HUES64 (cell line): ENCODE measurements at regions not wholly inside any gene's neighbourhood (a gene's known extent, or its start where the extent isn't known, plus 50 kb on each side); places are given as distances from the start of the nearest gene placed in this dataset.
"Not testable (repeated sequence)": the region's sequence is repeated elsewhere in the genome, so short reads cannot be mapped to it uniquely, and the experiment has no call there.

Source experiments
- H3K27ac ChIP-seq: 2 replicates; pipeline ENCODE4 v1.7.0; 2013; ENCODE audit warnings: low read depth, low read length, inconsistent platforms
- H3K27me3 ChIP-seq: 2 replicates; pipeline ENCODE4 v1.6.1; 2013; ENCODE audit warnings: mild to moderate bottlenecking, low read length; ENCODE audit not compliant: insufficient read depth
- H3K36me3 ChIP-seq: 2 replicates; pipeline ENCODE4 v1.6.1; 2013; ENCODE audit warnings: mild to moderate bottlenecking, low read length; ENCODE audit not compliant: insufficient read depth
- H3K4me1 ChIP-seq: 2 replicates; pipeline ENCODE4 v1.6.1; 2013; ENCODE audit warnings: mild to moderate bottlenecking, low read length, moderate library complexity; ENCODE audit not compliant: insufficient read depth
- H3K4me3 ChIP-seq: 2 replicates; pipeline ENCODE4 v1.5.1; 2013; ENCODE audit warnings: mild to moderate bottlenecking, low read length, moderate library complexity
- H3K9ac ChIP-seq: 2 replicates; pipeline ENCODE4 v1.6.1; 2013; ENCODE audit warnings: mild to moderate bottlenecking, low read depth, low read length
- H3K9me3 ChIP-seq: 2 replicates; pipeline ENCODE4 v1.6.1; 2013; ENCODE audit warnings: low read depth, low read length; ENCODE audit not compliant: insufficient read depth
- WGBS: fragments of 150-250, 120-280 bp; methylation state at CpG from one replicate; pipeline ENCODE4 v1.1.7; 2013; ENCODE audit warnings: missing lambda C conversion rate; 5-methylcytosine and 5-hydroxymethylcytosine counted together

DNA sequence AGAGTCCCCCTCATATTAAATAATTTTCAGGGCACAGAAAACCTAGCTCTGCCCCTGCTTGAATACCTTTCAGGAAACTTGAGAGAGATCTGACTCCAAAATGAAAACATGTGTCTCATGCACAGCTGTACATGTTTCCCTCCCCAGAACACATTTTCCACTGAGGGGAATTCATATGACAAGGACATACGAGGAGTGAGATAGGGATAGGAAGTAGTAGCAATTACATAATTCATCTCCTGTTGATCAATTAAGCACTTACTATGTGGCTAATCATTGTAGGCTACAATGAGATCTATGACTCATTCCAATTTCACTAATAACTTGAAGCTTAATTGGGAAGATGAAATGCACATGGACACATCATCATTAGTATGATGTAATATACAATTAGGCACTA is 302.1 kb downstream of the PCDH11X start:
- H3K4me1 ChIP-seq, H3K27ac ChIP-seq, H3K9ac ChIP-seq, H3K36me3 ChIP-seq, H3K9me3 ChIP-seq, H3K4me3 ChIP-seq, H3K27me3 ChIP-seq: not testable (repeated sequence)
- no CpG with 5 or more reads among the region's 1 CpG for WGBS

DNA sequence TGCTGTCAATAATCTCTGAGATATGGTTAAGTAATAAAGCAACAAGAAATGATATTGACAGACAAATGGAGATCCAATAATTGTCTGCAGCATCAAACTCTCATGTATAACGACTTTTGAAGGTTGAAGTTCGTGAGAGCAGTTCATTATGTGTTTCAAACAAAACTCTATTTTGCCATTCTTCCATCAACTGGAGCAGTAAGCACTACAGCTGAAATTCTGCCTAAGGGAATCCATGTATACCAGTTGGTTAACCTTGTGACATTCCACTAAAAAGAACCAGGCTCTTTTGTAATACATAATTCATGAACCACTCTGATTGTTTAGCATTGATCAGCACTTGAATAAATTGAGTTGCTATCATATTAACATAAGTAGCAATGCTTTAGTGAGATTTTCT is 311.6 kb downstream of the PCDH11X start:
- H3K36me3 ChIP-seq, H3K27ac ChIP-seq, H3K27me3 ChIP-seq, H3K4me3 ChIP-seq, H3K4me1 ChIP-seq, H3K9me3 ChIP-seq, H3K9ac ChIP-seq: not testable (repeated sequence)
- WGBS: no CpG with 5 or more reads among the region's 2 CpGs

DNA sequence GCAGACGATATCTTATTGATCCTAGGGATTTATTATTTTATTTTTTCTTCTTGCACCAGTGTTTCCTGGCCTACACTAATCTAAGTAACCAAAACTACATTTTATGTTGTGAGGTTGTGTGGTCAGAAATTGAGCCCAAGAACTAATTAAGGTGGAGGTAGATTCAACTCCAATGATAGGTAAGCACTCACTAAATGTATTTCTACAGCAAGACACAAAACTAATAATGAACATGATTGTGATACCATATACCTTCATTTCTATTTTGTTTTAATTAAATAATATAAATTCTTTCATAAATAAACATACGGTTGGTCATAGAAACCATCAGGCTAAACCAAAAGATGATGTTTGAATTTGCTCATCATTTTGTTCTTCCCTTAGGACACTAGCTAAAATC is 319.0 kb downstream of the PCDH11X start:
- not testable (repeated sequence) for H3K4me1 ChIP-seq, H3K27ac ChIP-seq, H3K4me3 ChIP-seq, H3K9ac ChIP-seq, H3K36me3 ChIP-seq, H3K9me3 ChIP-seq, H3K27me3 ChIP-seq
- WGBS: 86% methylated on average over 1 of the region's 2 CpGs

DNA sequence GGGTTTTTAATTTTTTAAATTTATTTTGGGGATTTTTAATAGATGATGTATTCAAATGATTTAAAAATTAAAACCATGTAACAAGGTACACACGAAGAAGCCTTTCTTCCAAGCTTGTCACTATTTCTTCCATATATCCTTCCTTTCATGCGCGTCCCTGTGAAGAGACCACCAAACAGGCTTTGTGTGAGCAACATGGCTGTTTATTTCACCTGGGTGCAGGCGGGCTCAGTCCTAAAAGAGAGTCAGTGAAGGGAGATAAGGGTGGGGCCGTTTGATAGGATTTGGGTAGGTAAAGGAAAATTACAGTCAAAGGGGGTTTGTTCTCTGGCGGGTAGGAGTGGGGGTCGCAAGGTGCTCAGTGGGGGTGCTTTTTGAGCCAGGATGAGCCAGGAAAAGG is 320.9 kb downstream of the PCDH11X start:
- H3K9me3 ChIP-seq, H3K4me3 ChIP-seq, H3K36me3 ChIP-seq, H3K27me3 ChIP-seq, H3K9ac ChIP-seq, H3K4me1 ChIP-seq: not testable (repeated sequence)
- peak overlapping the region; percentile 71; the same call in 1 of the 2 replicates for H3K27ac ChIP-seq
- 16% methylated on average over 7 of the region's 7 CpGs for WGBS

DNA sequence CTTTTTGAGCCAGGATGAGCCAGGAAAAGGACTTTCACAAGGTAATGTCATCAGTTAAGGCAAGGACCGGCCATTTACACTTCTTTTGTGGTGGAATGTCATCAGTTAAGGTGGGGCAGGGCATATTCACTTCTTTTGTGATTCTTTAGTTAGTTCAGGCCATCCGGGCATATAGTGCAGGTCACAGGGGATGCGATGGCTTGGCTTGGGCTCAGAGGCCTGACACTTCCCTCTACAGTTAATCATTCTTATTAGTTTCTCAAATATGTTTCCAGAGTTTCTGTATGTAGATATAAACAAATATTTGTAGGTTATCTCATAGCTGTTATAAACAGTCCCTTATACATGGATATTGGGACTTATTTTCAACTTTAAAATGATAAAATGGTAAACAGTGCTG is 326.5 kb downstream of the PCDH11X start:
- H3K27me3 ChIP-seq, H3K9me3 ChIP-seq, H3K4me1 ChIP-seq, H3K4me3 ChIP-seq, H3K36me3 ChIP-seq: not testable (repeated sequence)
- H3K27ac ChIP-seq: peak overlapping the region; percentile 69; the same call in 1 of the 2 replicates
- peak overlapping the region; percentile 36; the same call in 1 of the 2 replicates for H3K9ac ChIP-seq
- 0% methylated on average over 2 of the region's 3 CpGs for WGBS

DNA sequence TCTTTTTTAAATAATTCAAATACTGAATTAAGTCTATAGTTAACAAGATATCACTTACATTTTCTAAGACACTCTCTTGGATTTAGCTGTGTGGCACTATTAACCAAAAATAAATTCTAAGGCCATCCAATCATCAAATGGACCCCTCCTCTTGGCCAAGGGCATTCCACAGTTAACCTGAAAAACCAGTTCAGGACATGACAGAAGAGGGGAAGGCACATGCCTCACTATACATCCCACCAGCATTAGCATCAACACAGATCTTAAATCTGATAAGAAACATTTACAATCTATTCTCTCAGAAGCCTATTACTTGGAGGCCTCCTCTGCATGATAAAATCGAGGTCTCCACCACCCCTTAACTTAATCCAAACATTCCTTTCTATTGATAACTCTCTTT is 327.5 kb downstream of the PCDH11X start:
- not testable (repeated sequence) for H3K27me3 ChIP-seq, H3K9me3 ChIP-seq, H3K36me3 ChIP-seq, H3K4me1 ChIP-seq, H3K4me3 ChIP-seq, H3K9ac ChIP-seq
- H3K27ac ChIP-seq: peak overlapping the region; percentile 69; the same call in 1 of the 2 replicates
- 52% methylated on average over 1 of the region's 1 CpG for WGBS

DNA sequence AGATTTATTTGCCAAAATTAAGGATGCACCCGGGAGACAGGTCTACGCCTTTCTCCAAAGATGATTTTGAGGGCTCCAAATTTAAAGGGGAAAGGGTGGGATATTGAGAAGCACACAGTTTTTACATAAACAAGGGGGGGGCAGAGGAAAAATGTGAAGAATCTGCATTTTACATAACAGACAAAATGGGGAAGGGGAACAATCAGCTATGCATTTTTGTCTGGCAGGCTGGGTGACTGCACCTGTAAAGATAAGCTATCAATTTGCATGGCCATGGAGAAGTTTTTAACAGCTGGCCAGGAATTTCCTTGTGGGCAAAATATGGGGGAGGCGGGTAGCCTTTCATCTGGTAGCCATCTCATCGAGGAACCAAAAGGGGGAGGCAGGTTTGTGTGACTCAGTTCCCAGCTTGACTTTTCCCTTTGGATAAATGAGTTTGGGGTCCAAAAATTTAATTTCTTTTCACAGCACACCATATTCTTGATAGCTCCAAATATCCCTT is 331.3 kb downstream of the PCDH11X start:
- H3K36me3 ChIP-seq, H3K4me3 ChIP-seq, H3K4me1 ChIP-seq, H3K9me3 ChIP-seq, H3K27me3 ChIP-seq: not testable (repeated sequence)
- H3K9ac ChIP-seq: 0 out of 2 replicates have a peak overlapping the region, but pooled peaks have one; percentile 31
- WGBS: 12% methylated on average over 2 of the region's 4 CpGs
- peak overlapping the region; percentile 81; the same call in 1 of the 2 replicates for H3K27ac ChIP-seq

DNA sequence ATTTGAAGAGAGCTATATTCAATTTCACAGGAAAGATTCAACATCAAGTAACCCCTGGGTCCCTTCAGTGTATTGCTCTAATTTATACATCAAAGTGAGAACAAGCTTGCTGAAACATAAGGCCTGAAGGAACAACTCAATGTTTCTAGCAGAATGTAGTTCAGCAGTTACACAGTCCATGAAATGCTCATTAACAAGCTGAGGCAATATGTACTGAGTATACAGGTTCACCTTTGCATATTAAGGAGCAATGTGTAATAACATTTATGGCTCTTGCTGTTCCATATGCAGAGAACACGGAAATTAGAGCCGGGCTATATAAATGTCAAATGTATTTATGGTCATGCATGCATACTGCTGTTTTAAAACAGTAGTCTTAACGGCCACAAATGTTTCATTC is 338.5 kb downstream of the PCDH11X start:
- not testable (repeated sequence) for H3K27me3 ChIP-seq, H3K9me3 ChIP-seq, H3K36me3 ChIP-seq, H3K4me3 ChIP-seq, H3K4me1 ChIP-seq, H3K9ac ChIP-seq, H3K27ac ChIP-seq
- WGBS: 96% methylated on average over 3 of the region's 3 CpGs

DNA sequence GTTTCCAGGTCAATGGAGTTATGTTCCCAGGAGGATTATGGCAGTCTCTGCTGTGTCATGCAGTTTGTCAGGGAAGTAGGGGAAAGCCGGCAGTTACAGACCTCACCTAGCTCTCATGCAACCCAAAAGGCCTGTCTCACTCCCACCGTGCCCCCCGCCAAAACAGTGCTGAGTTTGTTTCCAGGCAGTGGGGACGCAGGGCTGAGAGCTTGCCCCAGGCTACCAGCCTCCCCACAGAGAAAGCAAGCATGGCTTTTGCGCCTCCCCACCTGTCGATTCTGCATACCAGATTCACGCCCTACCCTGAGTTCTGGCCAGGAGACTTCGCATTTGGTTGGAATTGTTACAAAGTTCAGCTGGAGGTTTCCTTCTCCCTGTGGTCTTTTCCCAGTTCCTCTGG is 383.9 kb downstream of the PCDH11X start:
- not testable (repeated sequence) for H3K36me3 ChIP-seq, H3K4me3 ChIP-seq, H3K27me3 ChIP-seq, H3K9ac ChIP-seq, H3K27ac ChIP-seq, H3K4me1 ChIP-seq, H3K9me3 ChIP-seq
- 70% methylated on average over 4 of the region's 8 CpGs for WGBS

DNA sequence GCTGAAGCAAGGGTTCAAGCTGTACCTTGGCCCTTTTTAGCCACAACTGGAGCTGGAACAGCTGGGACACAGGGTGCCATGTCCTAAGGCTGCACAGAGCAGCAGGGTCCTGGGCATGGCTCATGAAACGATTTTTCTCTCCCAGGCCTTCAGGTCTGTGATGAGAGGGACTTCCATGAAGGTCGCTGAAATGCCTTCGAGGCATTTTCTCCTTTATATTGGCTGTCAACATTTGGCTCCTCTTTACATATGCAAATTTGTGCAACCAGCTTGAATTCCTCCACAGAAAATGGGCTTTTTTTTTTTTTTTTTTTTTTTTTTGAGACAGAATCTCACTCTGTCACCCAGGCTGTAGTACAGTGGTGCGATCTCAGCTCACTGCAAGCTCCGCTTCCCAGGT is 430.8 kb downstream of the PCDH11X start:
- Histone ChIP-seq H3K36me3 (0 out of 2 replicates have a peak, but pooled peaks cover 3% of the 10 kb centered on the region), H3K9me3 (peaks cover 13% of the 10 kb centered on the region), H3K4me1 (no peaks in the 10 kb centered on the region), H3K9ac (no peak overlapping the region), H3K27me3 (no peaks in the 10 kb centered on the region), H3K4me3 (no peak overlapping the region), H3K27ac (no peak overlapping the region)
- 80% methylated on average over 5 of the region's 5 CpGs for WGBS

DNA sequence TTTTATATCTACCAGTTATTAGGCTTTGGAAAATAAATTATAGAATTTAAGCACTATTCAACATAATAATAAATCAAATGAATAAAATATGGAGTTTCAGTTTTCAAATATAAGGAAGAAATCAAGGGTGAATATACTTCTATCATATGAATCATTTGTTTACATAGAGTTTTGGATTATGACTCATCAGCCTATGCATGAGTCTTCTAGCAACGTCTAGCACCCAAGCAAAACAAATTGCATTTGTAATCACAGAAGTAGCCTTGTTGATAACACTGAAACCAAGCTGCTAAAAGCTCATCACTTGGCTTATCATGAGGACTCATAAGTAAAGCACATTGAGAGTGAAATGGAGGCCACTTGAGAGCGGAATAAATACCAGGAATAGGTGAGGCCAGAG is 434.6 kb downstream of the PCDH11X start:
- Histone ChIP-seq H3K9ac (no peak overlapping the region), H3K27ac (no peak overlapping the region), H3K27me3 (no peaks in the 10 kb centered on the region), H3K9me3 (peaks cover 13% of the 10 kb centered on the region), H3K36me3 (0 out of 2 replicates have a peak, but pooled peaks cover 3% of the 10 kb centered on the region), H3K4me3 (no peak overlapping the region), H3K4me1 (no peaks in the 10 kb centered on the region)
- WGBS: 100% methylated on average over 2 of the region's 2 CpGs

DNA sequence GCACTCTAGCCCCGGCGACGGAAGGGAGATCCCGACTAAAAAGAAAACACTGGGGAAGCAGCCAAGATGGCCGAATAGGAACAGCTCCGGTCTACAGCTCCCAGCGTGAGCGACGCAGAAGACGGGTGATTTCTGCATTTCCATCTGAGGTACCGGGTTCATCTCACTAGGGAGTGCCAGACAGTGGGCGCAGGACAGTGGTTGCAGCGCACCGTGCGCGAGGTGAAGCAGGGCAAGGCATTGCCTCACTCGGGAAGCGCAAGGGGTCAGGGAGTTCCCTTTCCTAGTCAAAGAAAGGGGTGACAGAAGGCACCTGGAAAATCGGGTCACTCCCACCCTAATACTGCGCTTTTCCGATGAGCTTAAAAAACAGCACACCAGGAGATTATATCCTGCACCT is 435.8 kb downstream of the PCDH11X start:
- H3K9me3 ChIP-seq: peaks cover 13% of the 10 kb centered on the region
- not testable (repeated sequence) for H3K36me3 ChIP-seq, H3K4me3 ChIP-seq, H3K27ac ChIP-seq, H3K27me3 ChIP-seq, H3K9ac ChIP-seq, H3K4me1 ChIP-seq
- 93% methylated on average over 18 of the region's 21 CpGs for WGBS
